OCI-LY3 (cell line): ENCODE measurements at regions not wholly inside any gene's neighbourhood (a gene's known extent, or its start where the extent isn't known, plus 50 kb on each side); places are given as distances from the start of the nearest gene placed in this dataset.
A peak's percentile ranks its signal among the peaks of the same experiment; 100 is the strongest.

Experiments
- H2AFZ ChIP-seq: fragments of 200-600, 300-600 bp; shearing (Covaris generic); 2 replicates; pipeline ENCODE4 v1.6.0; 2014; ENCODE audit warnings: antibody characterized with exemption, low read depth, low read length
- H3K27ac ChIP-seq: fragments of 200-600, 300-600 bp; sonication (generic); 2 replicates; pipeline ENCODE4 v1.5.1; 2014; ENCODE audit warnings: mild to moderate bottlenecking, low read length, moderate library complexity, mixed read lengths
- H3K27me3 ChIP-seq: fragments of 200-600, 300-600 bp; sonication (generic); 2 replicates; pipeline ENCODE4 v1.6.1; 2014; ENCODE audit warnings: low read depth, low read length, mixed read lengths
- H3K36me3 ChIP-seq: fragments of 200-600, 300-600 bp; sonication (generic); replicated peaks from 2 replicates; pipeline ENCODE3; 2014; ENCODE audit warnings: low read depth, low read length, mixed read lengths
- H3K4me1 ChIP-seq: fragments of 300-600, 200-600 bp; sonication (generic); 2 replicates; pipeline ENCODE4 v1.6.1; 2014; ENCODE audit warnings: low read length, mixed read lengths
- H3K4me2 ChIP-seq: fragments of 200-600, 300-600 bp; sonication (generic); 2 replicates; pipeline ENCODE4 v1.6.1; 2014; ENCODE audit warnings: low read length, mixed read lengths
- H3K4me3 ChIP-seq: fragments of 300-600, 200-600 bp; sonication (generic); 2 replicates; pipeline ENCODE4 v1.5.1; 2014; ENCODE audit warnings: antibody characterized with exemption, mild to moderate bottlenecking, low read length, moderate library complexity
- H3K79me2 ChIP-seq: fragments of 300-600, 200-600 bp; shearing (Covaris generic); 2 replicates; pipeline ENCODE4 v1.6.1; 2014; ENCODE audit warnings: mild to moderate bottlenecking, low read length, mixed read lengths
- H3K9ac ChIP-seq: fragments of 300-600, 200-600 bp; shearing (Covaris generic); 2 replicates; pipeline ENCODE4 v1.6.0; 2014; ENCODE audit warnings: mild to moderate bottlenecking, low read length, moderate library complexity
- H3K9me3 ChIP-seq: fragments of 200-600, 300-600 bp; shearing (Covaris generic); 2 replicates; pipeline ENCODE4 v1.6.1; 2014; ENCODE audit warnings: low read length, mixed read lengths; ENCODE audit not compliant: insufficient read depth
- H4K20me1 ChIP-seq: fragments of 200-600, 300-600 bp; sonication (generic); 2 replicates; pipeline ENCODE4 v1.6.1; 2016; ENCODE audit warnings: low read length, mixed read lengths; ENCODE audit not compliant: insufficient read depth
- EZH2phosphoT487 ChIP-seq: fragments of 200-600 bp; shearing (Covaris generic); IDR thresholded peaks from 2 replicates; pipeline ENCODE4 v1.6.1; 2018; ENCODE audit warnings: antibody characterized with exemption, mixed run types, low read depth
- TF ChIP-seq, protein P1 (sequence below): fragments of 200-600, 300-600 bp; sonication (generic); IDR thresholded peaks from 2 replicates; pipeline ENCODE4 v1.5.1; 2014; ENCODE audit warnings: antibody characterized with exemption, low read length, low read depth

DNA sequence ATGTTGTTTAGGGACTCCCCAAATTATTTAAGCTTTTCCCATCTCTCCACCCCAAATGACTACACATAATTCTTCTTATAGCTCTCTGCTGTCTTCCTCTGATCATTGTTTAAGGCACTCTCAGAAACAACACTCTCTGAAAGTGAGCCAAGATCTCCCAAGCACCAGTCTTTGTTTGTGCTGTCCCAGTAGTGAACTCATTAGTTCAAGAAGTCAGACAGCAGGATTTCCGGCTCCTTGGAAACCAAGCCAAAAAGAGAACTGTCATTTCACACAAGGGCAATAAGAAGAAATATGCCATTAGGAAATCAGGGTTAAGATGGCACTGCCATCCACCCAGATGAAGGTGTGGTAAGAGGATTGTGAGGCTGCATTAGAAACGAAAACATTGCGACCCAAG lies 83.1 kb downstream of the FZD1 start:
- no peak overlapping the region for H3K27ac ChIP-seq
- no peak overlapping the region for H3K4me2 ChIP-seq
- no peak overlapping the region for H2AFZ ChIP-seq
- no peak for TF ChIP-seq EZH2phosphoT487
- TF ChIP-seq, protein P1, sequence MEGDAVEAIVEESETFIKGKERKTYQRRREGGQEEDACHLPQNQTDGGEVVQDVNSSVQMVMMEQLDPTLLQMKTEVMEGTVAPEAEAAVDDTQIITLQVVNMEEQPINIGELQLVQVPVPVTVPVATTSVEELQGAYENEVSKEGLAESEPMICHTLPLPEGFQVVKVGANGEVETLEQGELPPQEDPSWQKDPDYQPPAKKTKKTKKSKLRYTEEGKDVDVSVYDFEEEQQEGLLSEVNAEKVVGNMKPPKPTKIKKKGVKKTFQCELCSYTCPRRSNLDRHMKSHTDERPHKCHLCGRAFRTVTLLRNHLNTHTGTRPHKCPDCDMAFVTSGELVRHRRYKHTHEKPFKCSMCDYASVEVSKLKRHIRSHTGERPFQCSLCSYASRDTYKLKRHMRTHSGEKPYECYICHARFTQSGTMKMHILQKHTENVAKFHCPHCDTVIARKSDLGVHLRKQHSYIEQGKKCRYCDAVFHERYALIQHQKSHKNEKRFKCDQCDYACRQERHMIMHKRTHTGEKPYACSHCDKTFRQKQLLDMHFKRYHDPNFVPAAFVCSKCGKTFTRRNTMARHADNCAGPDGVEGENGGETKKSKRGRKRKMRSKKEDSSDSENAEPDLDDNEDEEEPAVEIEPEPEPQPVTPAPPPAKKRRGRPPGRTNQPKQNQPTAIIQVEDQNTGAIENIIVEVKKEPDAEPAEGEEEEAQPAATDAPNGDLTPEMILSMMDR: no peak
- H3K36me3 ChIP-seq: no peaks in the 10 kb centered on the region
- no peaks in the 10 kb centered on the region for H3K27me3 ChIP-seq
- H4K20me1 ChIP-seq: no peaks in the 10 kb centered on the region
- no peaks in the 10 kb centered on the region for H3K79me2 ChIP-seq
- no peak overlapping the region for H3K9ac ChIP-seq
- peaks cover 60% of the 10 kb centered on the region for H3K4me1 ChIP-seq
- H3K4me3 ChIP-seq: no peak overlapping the region
- no peaks in the 10 kb centered on the region for H3K9me3 ChIP-seq

DNA sequence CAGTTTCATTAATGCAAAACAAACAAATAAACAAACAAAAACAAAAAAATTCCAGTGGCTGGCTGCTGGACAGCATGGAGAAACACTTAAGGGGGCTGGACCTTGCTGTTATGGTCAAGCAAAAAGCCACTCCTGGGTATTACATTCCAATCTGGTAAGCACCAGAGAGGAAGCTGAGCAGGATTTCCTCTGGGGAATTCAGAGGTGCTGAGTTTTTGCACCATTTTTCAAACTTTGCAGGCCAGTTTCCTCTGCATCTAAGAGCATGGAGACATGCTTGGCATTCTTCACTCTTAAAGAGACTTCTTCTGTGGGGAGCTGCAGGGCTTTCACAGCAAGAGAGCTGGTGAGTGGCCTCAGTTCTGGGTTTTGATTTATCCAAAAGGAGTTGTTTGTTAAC lies 84.5 kb downstream of the FZD1 start:
- Histone ChIP-seq H3K9ac (no peak overlapping the region), H3K79me2 (no peaks in the 10 kb centered on the region), H3K4me1 (peaks cover 50% of the 10 kb centered on the region), H3K4me2 (no peak overlapping the region), H3K27ac (no peak overlapping the region), H3K36me3 (no peaks in the 10 kb centered on the region), H3K4me3 (no peak overlapping the region), H2AFZ (no peak overlapping the region), H3K9me3 (no peaks in the 10 kb centered on the region), H4K20me1 (no peaks in the 10 kb centered on the region), H3K27me3 (no peaks in the 10 kb centered on the region)
- TF ChIP-seq EZH2phosphoT487: no peak
- TF ChIP-seq, protein P1: no peak

DNA sequence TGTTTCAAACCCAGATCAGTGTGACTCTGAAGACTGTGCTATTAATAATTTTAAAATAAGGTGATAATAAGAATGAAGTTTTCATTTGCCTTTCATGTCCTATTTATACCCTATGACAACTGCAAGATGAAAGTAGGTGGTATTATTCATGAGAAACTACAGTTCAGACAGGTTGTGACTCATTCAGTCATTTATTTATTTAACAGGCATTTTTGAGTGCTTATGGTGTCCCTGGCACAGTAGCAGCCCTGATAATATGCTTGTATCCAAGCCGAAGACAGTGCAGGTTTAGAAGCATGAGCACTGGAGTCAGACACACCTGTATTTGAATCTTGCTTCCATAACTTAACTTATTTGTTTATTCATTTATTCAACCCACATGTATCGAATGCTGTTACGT lies 87.1 kb downstream of the FZD1 start:
- Histone ChIP-seq H3K27me3 (no peaks in the 10 kb centered on the region), H3K4me3 (no peak overlapping the region), H3K9ac (no peak overlapping the region), H4K20me1 (no peaks in the 10 kb centered on the region), H3K27ac (no peak overlapping the region), H3K9me3 (no peaks in the 10 kb centered on the region), H3K4me2 (peak overlapping the region; percentile 36), H3K4me1 (peaks cover 26% of the 10 kb centered on the region), H3K36me3 (no peaks in the 10 kb centered on the region), H2AFZ (0 out of 2 replicates have a peak overlapping the region, but pooled peaks have one; percentile 26), H3K79me2 (no peaks in the 10 kb centered on the region)
- TF ChIP-seq EZH2phosphoT487: no peak
- TF ChIP-seq, protein P1: no peak

DNA sequence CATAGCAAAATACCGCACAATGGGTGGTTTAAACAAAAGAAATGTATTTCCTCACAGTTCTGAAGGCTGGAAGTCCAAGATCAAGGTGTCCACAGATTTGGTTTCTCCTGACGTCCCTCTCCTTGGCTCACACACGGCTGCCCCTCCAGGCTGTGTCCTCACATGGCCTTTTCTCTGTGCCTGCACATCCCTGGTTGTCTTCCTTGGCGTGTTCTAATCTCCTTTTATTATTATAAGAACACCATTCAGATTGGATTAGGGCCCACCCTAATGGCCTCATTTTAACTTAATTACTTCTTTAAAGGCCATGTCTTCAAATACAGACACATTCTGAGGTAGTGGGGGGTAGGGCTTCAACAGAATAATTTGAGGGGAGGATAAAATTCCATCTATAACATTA lies 87.9 kb downstream of the FZD1 start:
- H3K4me2 ChIP-seq: peak overlapping the region; percentile 36

More for the DNA sequence above, 87.9 kb downstream of the FZD1 start:
- no peaks in the 10 kb centered on the region for H3K9me3 ChIP-seq
- H3K4me3 ChIP-seq: no peak overlapping the region
- TF ChIP-seq, protein P1: no peak
- TF ChIP-seq EZH2phosphoT487: no peak
- H3K79me2 ChIP-seq: no peaks in the 10 kb centered on the region
- no peaks in the 10 kb centered on the region for H4K20me1 ChIP-seq
- peaks cover 19% of the 10 kb centered on the region for H3K4me1 ChIP-seq
- H2AFZ ChIP-seq: 0 out of 2 replicates have a peak overlapping the region, but pooled peaks have one; percentile 26
- no peaks in the 10 kb centered on the region for H3K27me3 ChIP-seq
- no peak overlapping the region for H3K9ac ChIP-seq
- H3K36me3 ChIP-seq: no peaks in the 10 kb centered on the region
- H3K27ac ChIP-seq: no peak overlapping the region
